T-helper 17 cell (primary cell): ENCODE measurements at regions not wholly inside any gene's neighbourhood (a gene's known extent, or its start where the extent isn't known, plus 50 kb on each side); places are given as distances from the start of the nearest gene placed in this dataset.
"Not testable (repeated sequence)": the region's sequence is repeated elsewhere in the genome, so short reads cannot be mapped to it uniquely, and the experiment has no call there.

Experiments
- ATAC-seq: fragments of 150-1000 bp; cut with Tn5 transposase; 2 replicates; pipeline ENCODE4 v1.10.0; 2021; ENCODE audit warnings: mild to moderate bottlenecking, moderate library complexity
- DNase-seq, 3 donors: peaks; one replicate each; pipeline versions ENCODE4 v3.0.0 to v3.0.0-alpha.2; 2020 to 2021
- H3K9me3 ChIP-seq: one replicate; pipeline ENCODE4 v1.7.0; 2013; ENCODE audit warnings: low read length, mild to moderate bottlenecking; ENCODE audit not compliant: control insufficient read depth, poor library complexity, severe bottlenecking
- H3K27ac Mint-ChIP-seq: one replicate; pipeline ENCODE4 v1.8.0; 2022; ENCODE audit warnings: mild to moderate bottlenecking, moderate library complexity, mixed read lengths
- H3K27me3 Mint-ChIP-seq: one replicate; pipeline ENCODE4 v1.8.0; 2022; ENCODE audit warnings: mixed read lengths
- H3K36me3 Mint-ChIP-seq: one replicate; pipeline ENCODE4 v1.8.0; 2022; ENCODE audit warnings: low read depth, mixed read lengths
- H3K4me1 Mint-ChIP-seq: one replicate; pipeline ENCODE4 v1.8.0; 2022; ENCODE audit warnings: mild to moderate bottlenecking, mixed read lengths
- H3K4me3 Mint-ChIP-seq: one replicate; pipeline ENCODE4 v1.8.0; 2022; ENCODE audit warnings: mild to moderate bottlenecking, moderate library complexity, mixed read lengths

GRCh38 chr14:84874436-84874835 is 655.5 kb upstream of the FLRT2 start:
- H3K9me3 ChIP-seq = no peaks in the 10 kb centered on the region
- Mint-ChIP-seq H3K4me1 (no peaks in the 10 kb centered on the region), H3K27ac (no peak overlapping the region), H3K36me3 (no peaks in the 10 kb centered on the region), H3K27me3 (no peaks in the 10 kb centered on the region), H3K4me3 (no peak overlapping the region)
- no peak for ATAC-seq
- no peak for DNase-seq

- H3K4me3 Mint-ChIP-seq = no peak overlapping the region
- H3K27ac Mint-ChIP-seq = no peak overlapping the region
- DNase-seq (no peak), ATAC-seq (no peak)
- H3K27me3 Mint-ChIP-seq = no peaks in the 10 kb centered on the region
- no peaks in the 10 kb centered on the region for H3K4me1 Mint-ChIP-seq
- H3K9me3 ChIP-seq = no peaks in the 10 kb centered on the region
- H3K36me3 Mint-ChIP-seq = no peaks in the 10 kb centered on the region
Measured at GRCh38 chr14:84877061-84877460, 652.9 kb upstream of the FLRT2 start.

- Mint-ChIP-seq H3K4me1 (no peaks in the 10 kb centered on the region), H3K4me3 (no peak overlapping the region), H3K27me3 (no peaks in the 10 kb centered on the region), H3K27ac (no peak overlapping the region), H3K36me3 (no peaks in the 10 kb centered on the region)
- peaks cover 3% of the 10 kb centered on the region for H3K9me3 ChIP-seq
- DNase-seq (no peak), ATAC-seq (no peak)
Measured at GRCh38 chr14:84882830-84883229, 647.1 kb upstream of the FLRT2 start.

GRCh38 chr14:84885061-84885460 is 644.9 kb upstream of the FLRT2 start:
- no peak overlapping the region for H3K4me3 Mint-ChIP-seq
- no peak for DNase-seq
- H3K4me1 Mint-ChIP-seq = no peaks in the 10 kb centered on the region
- peaks cover 3% of the 10 kb centered on the region for H3K9me3 ChIP-seq
- H3K27me3 Mint-ChIP-seq = no peaks in the 10 kb centered on the region
- no peak for ATAC-seq
- no peak overlapping the region for H3K27ac Mint-ChIP-seq
- H3K36me3 Mint-ChIP-seq = no peaks in the 10 kb centered on the region

GRCh38 chr14:84891404-84891803 is 638.5 kb upstream of the FLRT2 start:
- ATAC-seq (no peak), DNase-seq (no peak)
- Mint-ChIP-seq H3K4me1 (no peaks in the 10 kb centered on the region), H3K27me3 (no peaks in the 10 kb centered on the region), H3K4me3 (no peak overlapping the region), H3K27ac (no peak overlapping the region), H3K36me3 (no peaks in the 10 kb centered on the region)
- no peaks in the 10 kb centered on the region for H3K9me3 ChIP-seq

- DNase-seq (no peak), ATAC-seq (no peak)
- Mint-ChIP-seq H3K36me3 (no peaks in the 10 kb centered on the region), H3K4me1 (no peaks in the 10 kb centered on the region), H3K27me3 (no peaks in the 10 kb centered on the region), H3K4me3 (no peak overlapping the region), H3K27ac (no peak overlapping the region)
- no peaks in the 10 kb centered on the region for H3K9me3 ChIP-seq
Measured at GRCh38 chr14:84894254-84894653, 635.7 kb upstream of the FLRT2 start.

GRCh38 chr14:84922370-84922769 is 607.6 kb upstream of the FLRT2 start:
- ATAC-seq = no peak
- no peak for DNase-seq
- no peak overlapping the region for H3K4me3 Mint-ChIP-seq

GRCh38 chr14:84926656-84927055 is 603.3 kb upstream of the FLRT2 start:
- Mint-ChIP-seq H3K27me3 (no peaks in the 10 kb centered on the region), H3K36me3 (no peaks in the 10 kb centered on the region), H3K4me1 (no peaks in the 10 kb centered on the region), H3K27ac (no peak overlapping the region), H3K4me3 (no peak overlapping the region)
- ATAC-seq (no peak), DNase-seq (no peak)
- H3K9me3 ChIP-seq = no peaks in the 10 kb centered on the region

More at GRCh38 chr14:84922370-84922769, 607.6 kb upstream of the FLRT2 start:
- Mint-ChIP-seq H3K27me3 (no peaks in the 10 kb centered on the region), H3K27ac (no peak overlapping the region), H3K36me3 (no peaks in the 10 kb centered on the region), H3K4me1 (no peaks in the 10 kb centered on the region)
- no peaks in the 10 kb centered on the region for H3K9me3 ChIP-seq

GRCh38 chr14:84927096-84927827 is 602.7 kb upstream of the FLRT2 start:
- H3K36me3 Mint-ChIP-seq = no peaks in the 10 kb centered on the region
- no peak overlapping the region for H3K4me3 Mint-ChIP-seq
- no peaks in the 10 kb centered on the region for H3K27me3 Mint-ChIP-seq
- no peak for ATAC-seq
- DNase-seq = no peak
- no peak overlapping the region for H3K27ac Mint-ChIP-seq
- no peaks in the 10 kb centered on the region for H3K9me3 ChIP-seq
- H3K4me1 Mint-ChIP-seq = no peaks in the 10 kb centered on the region

GRCh38 chr14:84929086-84929485 is 600.9 kb upstream of the FLRT2 start:
- no peaks in the 10 kb centered on the region for H3K36me3 Mint-ChIP-seq
- DNase-seq (no peak), ATAC-seq (no peak)
- no peaks in the 10 kb centered on the region for H3K9me3 ChIP-seq
- no peak overlapping the region for H3K4me3 Mint-ChIP-seq
- no peaks in the 10 kb centered on the region for H3K27me3 Mint-ChIP-seq
- H3K27ac Mint-ChIP-seq = no peak overlapping the region
- no peaks in the 10 kb centered on the region for H3K4me1 Mint-ChIP-seq

- ATAC-seq (no peak), DNase-seq (no peak)
- H3K4me3 Mint-ChIP-seq = no peak overlapping the region
- no peaks in the 10 kb centered on the region for H3K9me3 ChIP-seq
- no peaks in the 10 kb centered on the region for H3K4me1 Mint-ChIP-seq
- no peak overlapping the region for H3K27ac Mint-ChIP-seq
- H3K27me3 Mint-ChIP-seq = no peaks in the 10 kb centered on the region
- H3K36me3 Mint-ChIP-seq = no peaks in the 10 kb centered on the region
Measured at GRCh38 chr14:84929834-84930233, 600.1 kb upstream of the FLRT2 start.

- H3K4me1 Mint-ChIP-seq = no peaks in the 10 kb centered on the region
- no peaks in the 10 kb centered on the region for H3K36me3 Mint-ChIP-seq
- H3K27me3 Mint-ChIP-seq = no peaks in the 10 kb centered on the region
- DNase-seq = no peak
- no peak overlapping the region for H3K4me3 Mint-ChIP-seq
- no peak overlapping the region for H3K27ac Mint-ChIP-seq
- no peaks in the 10 kb centered on the region for H3K9me3 ChIP-seq
- no peak for ATAC-seq
Measured at GRCh38 chr14:84937016-84937415, 592.9 kb upstream of the FLRT2 start.

- Mint-ChIP-seq H3K4me1 (no peaks in the 10 kb centered on the region), H3K36me3 (no peaks in the 10 kb centered on the region), H3K4me3 (no peak overlapping the region), H3K27ac (no peak overlapping the region), H3K27me3 (no peaks in the 10 kb centered on the region)
- DNase-seq (no peak), ATAC-seq (no peak)
- no peaks in the 10 kb centered on the region for H3K9me3 ChIP-seq
Measured at GRCh38 chr14:84937449-84937848, 592.5 kb upstream of the FLRT2 start.

GRCh38 chr14:84944901-84945300 is 585.0 kb upstream of the FLRT2 start:
- H3K27ac Mint-ChIP-seq, H3K4me1 Mint-ChIP-seq, H3K36me3 Mint-ChIP-seq, ATAC-seq, H3K4me3 Mint-ChIP-seq, H3K9me3 ChIP-seq, DNase-seq, H3K27me3 Mint-ChIP-seq: not testable (repeated sequence)
